Endothelial cell of umbilical vein (primary cell): ENCODE measurements at regions not wholly inside any gene's neighbourhood (a gene's known extent, or its start where the extent isn't known, plus 50 kb on each side); places are given as distances from the start of the nearest gene placed in this dataset.

ENCODE experiments used
- BruUV-seq: library from RNA; stranded (reverse); fragments of 400-500 nt; replicated peaks from 2 replicates; lab custom pipeline; 2021; lab: Mats Ljungman, UMichigan
- CTCF ChIA-PET: fragments of 300-600, 350-600 bp; sonication (Branson Sonifier 250); formaldehyde crosslinking; loops from one replicate; lab custom pipeline; 2021; ENCODE audit warnings: antibody characterized with exemption, inconsistent platforms; lab: Charles Lee
- POLR2A ChIA-PET: fragments of 300-600, 350-600 bp; sonication (Branson Sonifier 250); formaldehyde crosslinking; loops from one replicate; lab custom pipeline; 2021; ENCODE audit warnings: antibody characterized with exemption, inconsistent platforms; lab: Charles Lee
- DNase-seq: peaks from one replicate; pipeline ENCODE4 v3.0.0-alpha.2; 2011; ENCODE audit warnings: low read depth, low spot score
- FAIRE-seq: peaks from 2 replicates; lab custom pipeline; 2011; peaks lifted over from hg19 to GRCh38; lab: Jason Lieb, UNC
- H2AFZ ChIP-seq: 2 replicates; pipeline ENCODE4 v1.6.0; 2012; ENCODE audit warnings: low read depth, low read length, control low read depth, inconsistent platforms
- H3K27ac ChIP-seq: 2 replicates; pipeline ENCODE4 v1.5.1; 2011; ENCODE audit warnings: low read depth, mild to moderate bottlenecking, control low read depth, low read length, moderate library complexity; ENCODE audit not compliant: insufficient read depth
- H3K27me3 ChIP-seq, 2 experiments: 2 replicates each; pipeline versions ENCODE4 v1.6.0 to v1.6.1; 2011; ENCODE audit warnings: low read length in 2 of 2, mixed read lengths in 1 of 2; ENCODE audit not compliant: control insufficient read depth in 2 of 2, insufficient read depth in 2 of 2
- H3K36me3 ChIP-seq, 2 experiments: 2 replicates in 1 of 2; 3 replicates in 1 of 2; pipeline ENCODE4 v1.5.1; 2011; ENCODE audit warnings: low read length in 2 of 2, mild to moderate bottlenecking in 1 of 2, moderate library complexity in 1 of 2; ENCODE audit not compliant: control insufficient read depth in 2 of 2, insufficient read depth in 2 of 2; ENCODE audit errors: extremely low read depth in 1 of 2
- H3K4me1 ChIP-seq: 3 replicates; pipeline ENCODE4 v1.5.1; 2011; ENCODE audit warnings: mild to moderate bottlenecking, low read length; ENCODE audit not compliant: control insufficient read depth, insufficient read depth; ENCODE audit errors: extremely low read depth
- H3K4me2 ChIP-seq: 2 replicates; pipeline ENCODE4 v1.6.1; 2011; ENCODE audit warnings: low read length, control low read depth, mixed read lengths; ENCODE audit not compliant: insufficient read depth
- H3K4me3 ChIP-seq, 3 experiments: fragments of 200-600 bp in 1 of 3; sonication (generic), shearing (Covaris generic) in 1 of 3; replicated peaks in 1 of 3; 2 replicates each; pipeline ENCODE4 v1.5.1; 2011 to 2016; ENCODE audit warnings: control low read depth in 3 of 3, low read length in 3 of 3, mild to moderate bottlenecking in 2 of 3, inconsistent platforms in 1 of 3, low read depth in 1 of 3, moderate library complexity in 1 of 3; ENCODE audit not compliant: insufficient read depth in 1 of 3
- H3K79me2 ChIP-seq: 2 replicates; pipeline ENCODE4 v1.6.0; 2012; ENCODE audit warnings: low read length, inconsistent platforms; ENCODE audit not compliant: control insufficient read depth, insufficient read depth
- H3K9ac ChIP-seq: replicated peaks from 2 replicates; pipeline ENCODE3; 2011; ENCODE audit warnings: low read length, control low read depth; ENCODE audit not compliant: insufficient read depth; ENCODE audit errors: extremely low read depth
- H3K9me1 ChIP-seq: replicated peaks from 3 replicates; pipeline ENCODE4 v1.6.0; 2011; ENCODE audit warnings: mild to moderate bottlenecking, low read length; ENCODE audit not compliant: control insufficient read depth, insufficient read depth; ENCODE audit errors: extremely low read depth
- H3K9me3 ChIP-seq: replicated peaks from 2 replicates; pipeline ENCODE4 v1.5.1; 2012; ENCODE audit warnings: low read length, inconsistent platforms; ENCODE audit not compliant: control insufficient read depth, insufficient read depth
- H4K20me1 ChIP-seq: replicated peaks from 2 replicates; pipeline ENCODE3; 2011; ENCODE audit warnings: mild to moderate bottlenecking, low read length; ENCODE audit not compliant: control insufficient read depth, insufficient read depth; ENCODE audit errors: extremely low read depth
- EZH2 ChIP-seq: IDR thresholded peaks from 2 replicates; pipeline ENCODE4 v1.6.1; 2012; ENCODE audit warnings: borderline replicate concordance, low read depth, mild to moderate bottlenecking, moderate library complexity, low read length, inconsistent platforms; ENCODE audit not compliant: severe bottlenecking
- FOS ChIP-seq: IDR thresholded peaks from 2 replicates; pipeline ENCODE4 v1.6.1; 2011; ENCODE audit warnings: mild to moderate bottlenecking, low read length, moderate library complexity, borderline replicate concordance; ENCODE audit not compliant: insufficient read depth
- GATA2 ChIP-seq: IDR thresholded peaks from 2 replicates; pipeline ENCODE4 v1.7.0; 2011; ENCODE audit warnings: low read depth, mild to moderate bottlenecking, moderate library complexity, mixed read lengths, low read length; ENCODE audit not compliant: insufficient read length, insufficient read depth
- JUN ChIP-seq: IDR thresholded peaks from 2 replicates; pipeline ENCODE4 v1.6.1; 2011; ENCODE audit warnings: borderline replicate concordance, low read depth; ENCODE audit not compliant: insufficient read length, insufficient read depth
- MYC ChIP-seq: IDR thresholded peaks from one replicate; pipeline ENCODE4 v1.6.1; 2011; ENCODE audit warnings: mild to moderate bottlenecking, low read depth, low read length
- POLR2A ChIP-seq: IDR thresholded peaks from 2 replicates; pipeline ENCODE4 v1.6.1; 2012; ENCODE audit warnings: low read depth, mild to moderate bottlenecking, control low read depth, low read length
- POLR2AphosphoS5 ChIP-seq: IDR thresholded peaks from 2 replicates; pipeline ENCODE4 v1.6.1; 2012; ENCODE audit warnings: low read depth, mild to moderate bottlenecking, control low read depth, low read length, moderate library complexity; ENCODE audit not compliant: insufficient read depth
- dilution Hi-C: fragments of 300-500 bp; cut with MboI; formaldehyde crosslinking; loops from one replicate; pipeline ENCODE4 v1.15.0; 2019; ENCODE audit warnings: low sequenced_read_pairs; ENCODE audit not compliant: extremely low pct_ligation_motif_present
- intact Hi-C: fragments of 100-400 bp; cut with micrococcal nuclease; formaldehyde crosslinking; loops from one replicate; pipeline ENCODE4 v1.10.0; 2022
- TF ChIP-seq, protein P1 (sequence below): IDR thresholded peaks from 2 replicates; pipeline ENCODE4 v1.6.1; 2011; ENCODE audit not compliant: insufficient read depth, insufficient read length
- TF ChIP-seq, protein P2 (sequence below), 2 donors: IDR thresholded peaks; 1 replicate in 1 of 2; 2 replicates in 1 of 2; pipeline ENCODE4 v1.5.1; 2011; ENCODE audit warnings: low read length in 2 of 2, mild to moderate bottlenecking in 2 of 2, moderate library complexity in 2 of 2, control low read depth in 1 of 2, inconsistent platforms in 1 of 2, low read depth in 1 of 2; ENCODE audit not compliant: insufficient read depth in 1 of 2; ENCODE audit errors: extremely low read depth in 1 of 2

DNA sequence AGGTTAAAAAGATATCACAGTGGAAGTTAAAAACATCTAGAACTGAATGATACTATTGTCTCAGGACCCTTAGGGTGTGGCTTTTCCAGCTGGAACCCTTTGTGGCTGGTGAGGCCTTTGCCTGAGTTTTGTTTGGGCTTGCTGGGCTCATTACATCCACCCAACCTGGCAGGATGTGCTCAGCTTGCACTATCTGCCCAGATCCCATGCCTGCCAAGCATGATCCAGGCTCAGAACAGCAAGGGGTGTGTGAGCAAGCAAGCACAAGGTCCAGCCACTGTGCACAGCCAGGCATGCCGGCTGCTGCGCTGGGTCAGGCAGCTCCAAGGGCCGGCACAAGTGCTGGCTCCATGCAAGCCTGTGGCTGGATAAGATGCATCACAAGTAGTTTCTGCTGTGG, 512.7 kb upstream of the CDIN1 start:
- FAIRE-seq = peak; percentile 40
- no peak overlapping the region for H3K27ac ChIP-seq
- no peaks in the 10 kb centered on the region for H3K9me1 ChIP-seq
- no peaks in the 10 kb centered on the region for H3K9me3 ChIP-seq
- H3K4me2 ChIP-seq = no peak overlapping the region
- no peak for DNase-seq
- TF ChIP-seq EZH2 = no peak
- TF ChIP-seq GATA2 = no peak
- no peak for TF ChIP-seq MYC
- TF ChIP-seq, protein P1, sequence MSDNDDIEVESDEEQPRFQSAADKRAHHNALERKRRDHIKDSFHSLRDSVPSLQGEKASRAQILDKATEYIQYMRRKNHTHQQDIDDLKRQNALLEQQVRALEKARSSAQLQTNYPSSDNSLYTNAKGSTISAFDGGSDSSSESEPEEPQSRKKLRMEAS = no peak
- TF ChIP-seq, protein P2, sequence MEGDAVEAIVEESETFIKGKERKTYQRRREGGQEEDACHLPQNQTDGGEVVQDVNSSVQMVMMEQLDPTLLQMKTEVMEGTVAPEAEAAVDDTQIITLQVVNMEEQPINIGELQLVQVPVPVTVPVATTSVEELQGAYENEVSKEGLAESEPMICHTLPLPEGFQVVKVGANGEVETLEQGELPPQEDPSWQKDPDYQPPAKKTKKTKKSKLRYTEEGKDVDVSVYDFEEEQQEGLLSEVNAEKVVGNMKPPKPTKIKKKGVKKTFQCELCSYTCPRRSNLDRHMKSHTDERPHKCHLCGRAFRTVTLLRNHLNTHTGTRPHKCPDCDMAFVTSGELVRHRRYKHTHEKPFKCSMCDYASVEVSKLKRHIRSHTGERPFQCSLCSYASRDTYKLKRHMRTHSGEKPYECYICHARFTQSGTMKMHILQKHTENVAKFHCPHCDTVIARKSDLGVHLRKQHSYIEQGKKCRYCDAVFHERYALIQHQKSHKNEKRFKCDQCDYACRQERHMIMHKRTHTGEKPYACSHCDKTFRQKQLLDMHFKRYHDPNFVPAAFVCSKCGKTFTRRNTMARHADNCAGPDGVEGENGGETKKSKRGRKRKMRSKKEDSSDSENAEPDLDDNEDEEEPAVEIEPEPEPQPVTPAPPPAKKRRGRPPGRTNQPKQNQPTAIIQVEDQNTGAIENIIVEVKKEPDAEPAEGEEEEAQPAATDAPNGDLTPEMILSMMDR (IDR thresholded peaks at IDR 0.05; ENCODE audit: extremely low read depth in 1 of 2, insufficient read depth in 1 of 2, low read depth in 1 of 2, low read length in 2 of 2) = no peak
- no peak for TF ChIP-seq FOS
- TF ChIP-seq POLR2AphosphoS5 = no peak
- TF ChIP-seq JUN = no peak
- TF ChIP-seq POLR2A = no peak
- POLR2A ChIA-PET = no interaction called here
- dilution Hi-C loops (no loop called here), intact Hi-C loops (no loop called here)
- no peaks in the 10 kb centered on the region for H3K79me2 ChIP-seq
- H2AFZ ChIP-seq = no peak overlapping the region
- BruUV-seq = no TSS peak
- no peak overlapping the region for H3K9ac ChIP-seq
- no peak overlapping the region for H3K4me3 ChIP-seq
- H3K4me1 ChIP-seq = no peaks in the 10 kb centered on the region
- H4K20me1 ChIP-seq = no peaks in the 10 kb centered on the region
- no peaks in the 10 kb centered on the region for H3K36me3 ChIP-seq
- peaks cover 0 to 2% of the 10 kb centered on the region in 2 experiments for H3K27me3 ChIP-seq
- CTCF ChIA-PET = interaction anchor here (0.8 to 0.9 kb wide), 2 partner anchors 13 to 15 kb away, joined by 3 read pairs; no protein-coding TSS in a partner anchor
